Inferior parietal cortex (tissue), 1 donor: ENCODE measurements at regions not wholly inside any gene's neighbourhood (a gene's known extent, or its start where the extent isn't known, plus 50 kb on each side); places are given as distances from the start of the nearest gene placed in this dataset.
"Not testable (repeated sequence)": the region's sequence is repeated elsewhere in the genome, so short reads cannot be mapped to it uniquely, and the experiment has no call there.

Experiments used
- DNase-seq: peaks from one replicate; pipeline ENCODE4 v3.0.0-alpha.2; 2016; ENCODE audit errors: extremely low spot score

- not testable (repeated sequence) for DNase-seq
Observed at GRCh38 chr6:142998739-142999138, 53.8 kb upstream of the HIVEP2 start.

GRCh38 chr6:143000811-143001210 lies 55.8 kb upstream of the HIVEP2 start:
- DNase-seq = peak; percentile 57

- DNase-seq = no peak
Observed at GRCh38 chr6:143002686-143003085, 57.7 kb upstream of the HIVEP2 start.

GRCh38 chr6:143003676-143004075 lies 57.0 kb upstream of the AIG1 start:
- no peak for DNase-seq

GRCh38 chr6:143005816-143006215 lies 54.9 kb upstream of the AIG1 start:
- no peak for DNase-seq

DNA sequence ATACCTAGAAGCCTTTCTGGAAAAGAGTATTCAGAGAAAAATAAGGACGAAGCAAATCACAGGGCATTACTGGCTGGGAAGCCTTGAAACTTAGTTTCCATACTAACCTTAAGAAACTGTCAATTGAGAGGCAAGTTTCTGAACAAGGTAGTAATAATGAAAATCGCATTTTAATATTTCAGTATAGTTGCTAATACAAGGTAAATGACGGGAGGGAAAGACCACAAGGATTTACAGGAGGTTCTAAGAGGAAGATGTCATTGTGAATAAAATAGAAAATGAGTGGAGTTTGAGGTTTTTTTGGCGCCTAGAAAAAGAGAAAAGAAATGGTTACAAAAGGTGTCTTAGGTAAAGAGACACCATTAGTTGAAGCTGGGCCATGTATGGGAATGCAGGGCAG lies 53.9 kb upstream of the AIG1 start:
- no peak for DNase-seq

GRCh38 chr6:143007646-143008045 lies 53.0 kb upstream of the AIG1 start:
- DNase-seq = no peak

- no peak for DNase-seq
Observed at GRCh38 chr6:143009851-143010250, 50.8 kb upstream of the AIG1 start.
